Kidney epithelial cell (primary cell): ENCODE measurements at regions not wholly inside any gene's neighbourhood (a gene's known extent, or its start where the extent isn't known, plus 50 kb on each side); places are given as distances from the start of the nearest gene placed in this dataset.

Experiments
- DNase-seq: peaks from one replicate; pipeline ENCODE4 v3.0.0-alpha.2; 2010; ENCODE audit warnings: low read depth
- H3K27me3 ChIP-seq: 2 replicates; pipeline ENCODE4 v1.6.0; 2011; ENCODE audit warnings: low read length; ENCODE audit not compliant: control insufficient read depth, insufficient read depth
- H3K36me3 ChIP-seq: 2 replicates; pipeline ENCODE4 v1.5.1; 2011; ENCODE audit warnings: low read length; ENCODE audit not compliant: control insufficient read depth, insufficient read depth
- H3K4me3 ChIP-seq: 2 replicates; pipeline ENCODE4 v1.5.1; 2011; ENCODE audit warnings: low read depth, mild to moderate bottlenecking, control low read depth, low read length
- CTCF ChIP-seq: IDR thresholded peaks from 2 replicates; pipeline ENCODE4 v1.5.1; 2011; ENCODE audit warnings: mild to moderate bottlenecking, moderate library complexity, low read length, control low read depth, inconsistent platforms; ENCODE audit not compliant: insufficient read depth, poor library complexity, severe bottlenecking

- no peak for DNase-seq
- Histone ChIP-seq H3K36me3 (no peaks in the 10 kb centered on the region), H3K4me3 (no peak overlapping the region), H3K27me3 (no peaks in the 10 kb centered on the region)
- TF ChIP-seq CTCF, result no peak
Measured at GRCh38 chr10:4013651-4014121, 228.7 kb upstream of the KLF6 start.

GRCh38 chr10:4012848-4013247, 227.8 kb upstream of the KLF6 start:
- Histone ChIP-seq H3K27me3 (no peaks in the 10 kb centered on the region), H3K36me3 (no peaks in the 10 kb centered on the region), H3K4me3 (no peak overlapping the region)
- no peak for TF ChIP-seq CTCF
- no peak for DNase-seq

- Histone ChIP-seq H3K36me3 (no peaks in the 10 kb centered on the region), H3K27me3 (no peaks in the 10 kb centered on the region), H3K4me3 (no peak overlapping the region)
- no peak for DNase-seq
- no peak for TF ChIP-seq CTCF
Measured at GRCh38 chr10:4011136-4011812, 226.3 kb upstream of the KLF6 start.

GRCh38 chr10:4008676-4009382, 223.8 kb upstream of the KLF6 start:
- Histone ChIP-seq H3K4me3 (no peak overlapping the region), H3K36me3 (no peaks in the 10 kb centered on the region), H3K27me3 (no peaks in the 10 kb centered on the region)
- no peak for DNase-seq
- TF ChIP-seq CTCF, result no peak

- Histone ChIP-seq H3K4me3 (no peak overlapping the region), H3K27me3 (no peaks in the 10 kb centered on the region), H3K36me3 (no peaks in the 10 kb centered on the region)
- DNase-seq, result no peak
- TF ChIP-seq CTCF, result no peak
Measured at GRCh38 chr10:4007771-4008170, 222.8 kb upstream of the KLF6 start.

GRCh38 chr10:4006858-4007257, 221.8 kb upstream of the KLF6 start:
- no peaks in the 10 kb centered on the region for H3K27me3 ChIP-seq
- no peak for DNase-seq
- no peak for TF ChIP-seq CTCF
- no peaks in the 10 kb centered on the region for H3K36me3 ChIP-seq
- H3K4me3 ChIP-seq, result no peak overlapping the region
